C4-2B (cell line): ENCODE measurements at regions not wholly inside any gene's neighbourhood (a gene's known extent, or its start where the extent isn't known, plus 50 kb on each side); places are given as distances from the start of the nearest gene placed in this dataset.

Source experiments
- H3K27ac ChIP-seq: fragments of 450-650 bp; 2 replicates; pipeline ENCODE4 v1.5.1; 2017
- CTCF ChIP-seq: fragments of 450-650 bp; conservative IDR thresholded peaks from 2 replicates; pipeline ENCODE4 v1.5.1; 2017; ENCODE audit warnings: mild to moderate bottlenecking
- ZFX ChIP-seq: fragments of 450-650 bp; IDR thresholded peaks from 2 replicates; pipeline ENCODE4 v1.6.1; 2017

GRCh38 chr2:163474319-163474744 is 261.5 kb downstream of the FIGN start:
- TF ChIP-seq ZFX (no peak), CTCF (no peak)
- H3K27ac ChIP-seq, result no peak overlapping the region

- TF ChIP-seq CTCF (peak; percentile 45), ZFX (no peak)
- H3K27ac ChIP-seq, result no peak overlapping the region
Observed at GRCh38 chr2:163471947-163472346, 263.9 kb downstream of the FIGN start.

- TF ChIP-seq ZFX, result no peak
- TF ChIP-seq CTCF, result no peak
- no peak overlapping the region for H3K27ac ChIP-seq
Observed at GRCh38 chr2:163469561-163469962, 266.2 kb downstream of the FIGN start.

GRCh38 chr2:163467251-163467630 is 268.6 kb downstream of the FIGN start:
- no peak overlapping the region for H3K27ac ChIP-seq
- TF ChIP-seq CTCF (no peak), ZFX (no peak)

GRCh38 chr2:163466331-163467250 is 269.2 kb downstream of the FIGN start:
- no peak overlapping the region for H3K27ac ChIP-seq
- TF ChIP-seq ZFX (no peak), CTCF (no peak)

GRCh38 chr2:163465440-163465839 is 270.4 kb downstream of the FIGN start:
- H3K27ac ChIP-seq, result no peak overlapping the region
- TF ChIP-seq ZFX, result no peak
- no peak for TF ChIP-seq CTCF

- TF ChIP-seq ZFX (no peak), CTCF (no peak)
- no peak overlapping the region for H3K27ac ChIP-seq
Observed at GRCh38 chr2:163463411-163463810, 272.4 kb downstream of the FIGN start.
